ENCODE measurements at regions not wholly inside any gene's neighbourhood (a gene's known extent, or its start where the extent isn't known, plus 50 kb on each side); places are given as distances from the start of the nearest gene placed in this dataset.

GRCh38 chr10:16141499-16141898 lies 281.2 kb upstream of the MINDY3 start:
- TF ChIP-seq SREBF2 (IDR thresholded peaks at IDR 0.05) (no peak), RFX5 (IDR thresholded peaks at IDR 0.05) (no peak), RCOR1 (IDR thresholded peaks at IDR 0.05; ENCODE audit: low read depth, low read length) (no peak), CTCF (IDR thresholded peaks at IDR 0.05) (no peak), MAX (IDR thresholded peaks at IDR 0.05) (no peak), CEBPB (IDR thresholded peaks at IDR 0.05) (no peak), FOXS1 (CRISPR knock-in tag; IDR thresholded peaks at IDR 0.05) (no peak), JUNB (IDR thresholded peaks at IDR 0.05) (no peak), ZNF302 (CRISPR knock-in tag; IDR thresholded peaks at IDR 0.05) (no peak), CBX2 (IDR thresholded peaks at IDR 0.05; ENCODE audit: borderline replicate concordance, low read depth) (no peak)
- TF ChIP-seq, protein P1, sequence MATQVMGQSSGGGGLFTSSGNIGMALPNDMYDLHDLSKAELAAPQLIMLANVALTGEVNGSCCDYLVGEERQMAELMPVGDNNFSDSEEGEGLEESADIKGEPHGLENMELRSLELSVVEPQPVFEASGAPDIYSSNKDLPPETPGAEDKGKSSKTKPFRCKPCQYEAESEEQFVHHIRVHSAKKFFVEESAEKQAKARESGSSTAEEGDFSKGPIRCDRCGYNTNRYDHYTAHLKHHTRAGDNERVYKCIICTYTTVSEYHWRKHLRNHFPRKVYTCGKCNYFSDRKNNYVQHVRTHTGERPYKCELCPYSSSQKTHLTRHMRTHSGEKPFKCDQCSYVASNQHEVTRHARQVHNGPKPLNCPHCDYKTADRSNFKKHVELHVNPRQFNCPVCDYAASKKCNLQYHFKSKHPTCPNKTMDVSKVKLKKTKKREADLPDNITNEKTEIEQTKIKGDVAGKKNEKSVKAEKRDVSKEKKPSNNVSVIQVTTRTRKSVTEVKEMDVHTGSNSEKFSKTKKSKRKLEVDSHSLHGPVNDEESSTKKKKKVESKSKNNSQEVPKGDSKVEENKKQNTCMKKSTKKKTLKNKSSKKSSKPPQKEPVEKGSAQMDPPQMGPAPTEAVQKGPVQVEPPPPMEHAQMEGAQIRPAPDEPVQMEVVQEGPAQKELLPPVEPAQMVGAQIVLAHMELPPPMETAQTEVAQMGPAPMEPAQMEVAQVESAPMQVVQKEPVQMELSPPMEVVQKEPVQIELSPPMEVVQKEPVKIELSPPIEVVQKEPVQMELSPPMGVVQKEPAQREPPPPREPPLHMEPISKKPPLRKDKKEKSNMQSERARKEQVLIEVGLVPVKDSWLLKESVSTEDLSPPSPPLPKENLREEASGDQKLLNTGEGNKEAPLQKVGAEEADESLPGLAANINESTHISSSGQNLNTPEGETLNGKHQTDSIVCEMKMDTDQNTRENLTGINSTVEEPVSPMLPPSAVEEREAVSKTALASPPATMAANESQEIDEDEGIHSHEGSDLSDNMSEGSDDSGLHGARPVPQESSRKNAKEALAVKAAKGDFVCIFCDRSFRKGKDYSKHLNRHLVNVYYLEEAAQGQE (IDR thresholded peaks at IDR 0.05): no peak

Measured in A549 (cell line).